ENCODE measurements at regions not wholly inside any gene's neighbourhood (a gene's known extent, or its start where the extent isn't known, plus 50 kb on each side); places are given as distances from the start of the nearest gene placed in this dataset.

- no peak for TF ChIP-seq TCF12 (IDR thresholded peaks at IDR 0.05)
- no peak for TF ChIP-seq CTCF (IDR thresholded peaks at IDR 0.05)
- no peak for TF ChIP-seq ELF1 (IDR thresholded peaks at IDR 0.05)
- TF ChIP-seq POLR2AphosphoS5 (IDR thresholded peaks at IDR 0.05; ENCODE audit: low read depth, low read length): no peak
- no peak for TF ChIP-seq MXI1 (IDR thresholded peaks at IDR 0.05; ENCODE audit: low read depth, low read length)
- TF ChIP-seq RFX5 (IDR thresholded peaks at IDR 0.05; ENCODE audit: low read length): no peak
- TF ChIP-seq JUND (IDR thresholded peaks at IDR 0.05): no peak
These were observed 129.1 kb downstream of the EHF start for GRCh38 chr11:34749666-34750659.
